Smooth muscle cell (in vitro differentiated cells): ENCODE measurements at regions not wholly inside any gene's neighbourhood (a gene's known extent, or its start where the extent isn't known, plus 50 kb on each side); places are given as distances from the start of the nearest gene placed in this dataset.

Experiments used
- DNase-seq: peaks from one replicate; lab custom pipeline; 2025; ENCODE audit not compliant: unreplicated experiment; lab: John Stamatoyannopoulos, UW
- H2AFZ ChIP-seq: fragments of 200-600 bp; sonication (generic); 2 replicates; pipeline ENCODE4 v1.6.0; 2016; ENCODE audit warnings: antibody characterized with exemption, low read depth, mild to moderate bottlenecking
- H3F3A ChIP-seq: fragments of 200-600 bp; sonication (generic); 2 replicates; pipeline ENCODE4 v1.6.0; 2017; ENCODE audit warnings: antibody characterized with exemption, low read depth
- H3K27ac ChIP-seq: fragments of 200-600 bp; sonication (generic); 2 replicates; pipeline ENCODE4 v1.5.1; 2016; ENCODE audit warnings: low read depth, mild to moderate bottlenecking
- H3K27me3 ChIP-seq: fragments of 200-600 bp; sonication (generic); 2 replicates; pipeline ENCODE4 v1.6.1; 2016; ENCODE audit warnings: low read depth, mild to moderate bottlenecking
- H3K36me3 ChIP-seq: fragments of 200-600 bp; sonication (generic); 2 replicates; pipeline ENCODE4 v1.5.1; 2016; ENCODE audit warnings: low read depth
- H3K4me1 ChIP-seq: fragments of 200-600 bp; sonication (generic); 2 replicates; pipeline ENCODE4 v1.5.1; 2016; ENCODE audit warnings: low read depth
- H3K4me2 ChIP-seq: fragments of 200-600 bp; sonication (generic); 2 replicates; pipeline ENCODE4 v1.6.0; 2016; ENCODE audit warnings: mild to moderate bottlenecking
- H3K4me3 ChIP-seq: fragments of 200-600 bp; sonication (generic); 2 replicates; pipeline ENCODE4 v1.5.1; 2016; ENCODE audit warnings: mild to moderate bottlenecking
- H3K79me2 ChIP-seq: fragments of 200-600 bp; sonication (generic); 2 replicates; pipeline ENCODE4 v1.6.0; 2016; ENCODE audit warnings: low read depth, mild to moderate bottlenecking
- H3K9ac ChIP-seq: fragments of 200-600 bp; sonication (generic); 2 replicates; pipeline ENCODE4 v1.6.0; 2016; ENCODE audit warnings: low read depth
- H3K9me3 ChIP-seq: fragments of 200-600 bp; sonication (generic); replicated peaks from 2 replicates; pipeline ENCODE4 v1.5.1; 2016; ENCODE audit warnings: low read depth
- H4K20me1 ChIP-seq: fragments of 200-600 bp; sonication (generic); 2 replicates; pipeline ENCODE4 v1.6.0; 2016; ENCODE audit warnings: low read depth
- CTCF ChIP-seq: fragments of 200-600 bp; sonication (generic); IDR thresholded peaks from 2 replicates; pipeline ENCODE4 v1.5.1; 2017; ENCODE audit warnings: borderline replicate concordance, mild to moderate bottlenecking, antibody characterized with exemption; ENCODE audit not compliant: insufficient read depth, poor library complexity, severe bottlenecking
- WGBS: methylation state at CpG from one replicate; pipeline ENCODE4 v1.1.7; 2016; ENCODE audit warnings: low lambda C conversion rate; 5-methylcytosine and 5-hydroxymethylcytosine counted together

GRCh38 chr16:61471023-61471422 lies 565.2 kb downstream of the CDH8 start:
- Histone ChIP-seq H3K36me3 (no peaks in the 10 kb centered on the region), H3K4me3 (no peak overlapping the region), H2AFZ (no peak overlapping the region), H3K79me2 (no peaks in the 10 kb centered on the region), H3K27me3 (no peaks in the 10 kb centered on the region), H4K20me1 (no peaks in the 10 kb centered on the region), H3F3A (no peaks in the 10 kb centered on the region), H3K9ac (no peak overlapping the region), H3K4me1 (no peaks in the 10 kb centered on the region), H3K9me3 (no peaks in the 10 kb centered on the region), H3K27ac (no peak overlapping the region), H3K4me2 (no peak overlapping the region)
- 62% methylated on average over 2 of the region's 2 CpGs for WGBS
- no peak for TF ChIP-seq CTCF
- DNase-seq: no peak

GRCh38 chr16:61465285-61465684 lies 571.0 kb downstream of the CDH8 start:
- H3K4me3 ChIP-seq: no peak overlapping the region
- no peaks in the 10 kb centered on the region for H3K4me1 ChIP-seq
- no peak for DNase-seq
- no peak overlapping the region for H3K27ac ChIP-seq
- no peaks in the 10 kb centered on the region for H4K20me1 ChIP-seq
- no peak for TF ChIP-seq CTCF
- H3K36me3 ChIP-seq: no peaks in the 10 kb centered on the region
- H3K79me2 ChIP-seq: no peaks in the 10 kb centered on the region
- no peak overlapping the region for H3K9ac ChIP-seq
- no peaks in the 10 kb centered on the region for H3F3A ChIP-seq
- no peak overlapping the region for H3K4me2 ChIP-seq
- no peaks in the 10 kb centered on the region for H3K27me3 ChIP-seq
- H2AFZ ChIP-seq: no peak overlapping the region
- H3K9me3 ChIP-seq: no peaks in the 10 kb centered on the region
- WGBS: 96% methylated on average over 3 of the region's 3 CpGs

GRCh38 chr16:61460020-61460419 lies 576.2 kb downstream of the CDH8 start:
- Histone ChIP-seq H3K9me3 (no peaks in the 10 kb centered on the region), H2AFZ (no peak overlapping the region), H3F3A (no peaks in the 10 kb centered on the region), H3K27ac (no peak overlapping the region), H3K4me3 (no peak overlapping the region), H4K20me1 (no peaks in the 10 kb centered on the region), H3K27me3 (no peaks in the 10 kb centered on the region), H3K4me1 (no peaks in the 10 kb centered on the region), H3K36me3 (no peaks in the 10 kb centered on the region), H3K79me2 (no peaks in the 10 kb centered on the region), H3K4me2 (no peak overlapping the region), H3K9ac (no peak overlapping the region)
- WGBS: 73% methylated on average over 3 of the region's 3 CpGs
- DNase-seq: no peak
- TF ChIP-seq CTCF: no peak

GRCh38 chr16:61435346-61435745 lies 600.9 kb downstream of the CDH8 start:
- H3K4me1 ChIP-seq: no peaks in the 10 kb centered on the region

More at GRCh38 chr16:61435346-61435745, 600.9 kb downstream of the CDH8 start:
- no peak for DNase-seq
- Histone ChIP-seq H3K36me3 (no peaks in the 10 kb centered on the region), H3K27ac (no peak overlapping the region), H3K9ac (no peak overlapping the region), H3K9me3 (no peaks in the 10 kb centered on the region), H3F3A (no peaks in the 10 kb centered on the region), H3K4me3 (no peak overlapping the region), H4K20me1 (no peaks in the 10 kb centered on the region), H2AFZ (no peak overlapping the region), H3K4me2 (peak overlapping the region; percentile 80), H3K27me3 (no peaks in the 10 kb centered on the region), H3K79me2 (no peaks in the 10 kb centered on the region)
- 24% methylated on average over 2 of the region's 2 CpGs for WGBS
- TF ChIP-seq CTCF: no peak
